ENCODE measurements at regions not wholly inside any gene's neighbourhood (a gene's known extent, or its start where the extent isn't known, plus 50 kb on each side); places are given as distances from the start of the nearest gene placed in this dataset.
A peak's percentile ranks its signal among the peaks of the same experiment; 100 is the strongest.

DNA sequence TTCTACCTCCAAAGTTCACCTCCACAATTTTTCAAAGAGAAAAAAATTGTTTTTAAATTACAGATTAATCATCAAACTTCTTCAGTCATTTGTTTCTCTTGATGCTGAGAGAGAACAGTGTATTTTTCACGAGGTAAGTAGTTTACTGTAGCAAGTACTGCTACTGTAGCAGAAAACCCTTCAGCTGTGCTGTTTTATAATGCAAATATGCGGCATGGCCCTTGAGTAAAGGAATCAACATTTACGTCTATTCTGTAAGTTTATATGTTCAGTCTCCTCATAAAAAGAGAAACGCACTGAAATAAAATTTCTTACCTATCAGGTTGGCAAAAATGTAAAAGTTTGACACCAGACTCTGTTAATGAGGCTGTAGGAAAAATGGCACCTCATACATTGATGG, 399.0 kb downstream of the NKX6-1 start:
- no peak for DNase-seq

DNA sequence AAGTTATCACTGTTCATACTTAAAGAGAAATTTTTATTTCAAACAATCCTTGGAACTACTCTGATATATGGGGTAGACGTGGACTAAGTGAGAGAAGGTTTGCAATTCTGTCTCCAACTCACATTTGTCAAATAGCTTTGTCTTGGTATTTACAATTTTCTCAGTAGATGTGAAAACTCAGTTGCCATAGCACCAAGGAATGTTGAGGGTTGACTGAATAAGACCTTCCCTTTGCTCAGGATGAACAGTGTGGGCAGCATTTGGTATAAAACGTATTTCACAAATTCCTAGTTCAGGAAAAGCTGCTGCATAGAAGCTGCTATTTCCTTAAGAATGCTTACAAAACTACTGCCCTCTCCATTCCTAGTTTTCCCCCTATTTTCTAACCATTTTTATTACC, 399.5 kb downstream of the NKX6-1 start:
- no peak for DNase-seq

DNA sequence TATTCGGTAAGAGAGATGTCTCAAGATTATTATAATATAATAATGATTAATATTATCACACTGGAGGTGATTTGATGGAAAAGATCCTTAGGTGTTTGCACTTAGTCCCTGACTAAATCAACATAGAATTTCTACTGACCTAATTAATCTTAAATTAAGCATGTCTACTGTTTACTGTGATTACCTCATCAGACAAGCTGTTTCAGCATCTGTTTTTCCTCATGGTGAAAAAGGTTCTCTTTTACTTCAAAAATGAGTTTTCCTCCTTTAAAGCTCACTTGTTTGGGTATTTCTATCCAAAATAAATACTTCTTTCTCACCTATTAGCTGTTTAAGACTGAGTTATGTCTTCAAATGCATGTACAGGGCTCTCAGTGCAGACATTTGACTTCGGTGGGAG, 407.8 kb downstream of the NKX6-1 start:
- no peak for DNase-seq

DNA sequence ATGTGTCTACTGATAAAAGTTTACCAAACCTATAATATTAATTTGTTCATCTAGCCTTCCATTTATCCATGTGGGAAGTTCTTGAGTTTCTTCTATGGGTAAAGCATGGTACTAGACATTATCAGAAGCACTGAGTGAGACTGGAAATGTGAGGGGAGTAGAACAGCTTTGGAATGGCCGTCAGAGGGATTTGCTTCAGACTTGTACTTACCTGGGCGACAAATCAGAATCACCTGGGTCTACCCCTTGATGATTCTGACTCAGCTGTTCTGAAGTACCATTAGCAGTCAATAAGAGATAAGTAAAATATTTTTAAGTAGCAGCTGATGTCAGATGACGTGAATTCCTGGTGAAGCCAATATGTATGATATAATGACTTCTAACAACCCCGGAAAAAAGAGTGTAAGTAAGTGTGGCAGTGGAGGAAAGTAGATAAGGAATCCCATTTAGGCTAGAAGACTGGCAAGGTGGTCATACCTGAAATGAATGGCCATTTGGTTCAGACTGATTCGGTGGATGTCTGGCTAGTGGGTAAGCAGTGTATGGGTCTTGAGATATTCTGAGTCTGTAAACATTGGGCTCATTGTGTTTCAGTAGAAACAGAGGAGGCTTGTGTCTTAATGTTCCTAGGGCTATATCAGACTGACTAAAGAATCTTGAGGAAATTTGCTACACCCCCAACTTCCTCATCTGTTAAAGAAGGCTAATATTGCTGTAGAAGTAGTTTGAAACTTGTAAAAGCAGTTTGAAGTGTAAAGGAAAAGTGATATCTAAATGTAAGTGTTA, 409.2 kb downstream of the NKX6-1 start:
- DNase-seq: no peak

DNA sequence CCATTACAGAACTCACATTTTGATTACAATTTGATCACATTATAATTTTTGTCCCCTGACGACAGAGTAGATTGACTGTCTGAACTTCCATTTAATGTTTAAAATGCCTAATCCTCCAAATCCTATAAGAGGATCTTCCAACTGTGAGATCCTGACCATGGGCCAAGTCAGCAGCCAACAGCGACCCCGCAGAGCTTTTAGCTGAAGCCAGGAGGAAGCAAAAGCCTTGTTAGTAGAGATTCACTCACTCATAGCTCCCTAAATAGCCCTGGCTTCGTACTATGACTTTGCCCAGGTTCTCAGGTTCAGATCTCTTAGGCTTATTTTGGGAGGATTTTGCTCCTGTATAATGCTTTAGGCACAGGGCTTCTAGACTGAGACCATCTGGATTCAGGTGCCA, 413.1 kb downstream of the NKX6-1 start:
- no peak for DNase-seq

DNA sequence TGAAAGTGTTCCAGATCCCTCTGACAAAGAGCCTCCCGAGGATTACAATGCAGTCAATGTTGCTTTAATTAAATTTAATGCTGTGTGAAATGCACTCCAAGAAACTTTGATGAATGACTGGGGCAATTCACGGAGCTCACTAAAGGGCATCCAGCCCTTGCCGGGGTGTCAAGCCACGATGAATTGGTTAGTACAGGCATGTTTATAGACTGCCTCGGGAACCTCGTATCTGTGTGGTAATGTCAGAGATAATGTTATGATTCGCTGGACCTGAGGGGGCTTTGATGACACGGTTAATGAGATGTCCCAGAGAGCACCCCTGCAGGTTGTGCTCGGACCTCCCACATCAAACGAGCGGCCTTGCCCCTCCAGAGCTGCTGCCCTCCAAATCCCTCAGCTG, 428.8 kb downstream of the NKX6-1 start:
- peak; percentile 53 for DNase-seq

DNA sequence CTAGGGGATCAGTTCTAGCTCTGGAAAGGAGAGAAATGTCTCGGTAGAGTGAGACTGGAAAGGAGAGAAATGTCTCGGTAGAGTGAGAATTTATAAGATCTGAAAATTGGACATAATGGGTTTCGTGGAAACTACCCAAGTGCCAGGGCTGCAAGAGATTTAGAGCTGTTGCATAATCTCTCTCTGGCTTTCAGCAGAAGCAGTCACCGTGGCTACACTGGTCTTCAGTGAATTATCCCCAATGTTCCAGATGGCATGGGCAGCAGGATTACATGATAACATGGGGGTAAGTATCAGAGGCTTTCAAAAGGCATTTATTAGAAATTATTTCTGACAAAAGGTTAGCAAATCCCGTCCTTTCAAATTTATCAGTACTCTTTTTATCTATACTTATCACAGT, 435.5 kb downstream of the NKX6-1 start:
- DNase-seq: no peak

DNA sequence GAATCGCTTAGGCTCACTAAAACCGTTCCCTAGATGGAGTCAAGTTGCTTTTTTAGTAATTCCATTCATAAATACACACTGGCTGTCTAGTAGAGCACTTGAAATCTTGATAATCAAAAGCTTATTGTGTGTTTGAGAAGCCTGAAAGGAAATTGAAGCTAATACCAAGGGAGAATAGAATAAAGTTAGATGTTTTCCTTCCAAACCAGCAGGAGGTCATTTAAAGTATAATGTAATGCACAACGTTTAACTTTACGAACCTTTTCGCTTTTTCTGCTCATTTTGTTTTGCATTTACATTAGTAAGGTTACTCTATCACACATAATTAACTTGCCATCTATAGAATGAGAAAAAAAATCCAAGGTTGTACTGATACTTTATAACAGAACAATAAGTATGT, 440.9 kb downstream of the NKX6-1 start:
- DNase-seq: no peak

DNA sequence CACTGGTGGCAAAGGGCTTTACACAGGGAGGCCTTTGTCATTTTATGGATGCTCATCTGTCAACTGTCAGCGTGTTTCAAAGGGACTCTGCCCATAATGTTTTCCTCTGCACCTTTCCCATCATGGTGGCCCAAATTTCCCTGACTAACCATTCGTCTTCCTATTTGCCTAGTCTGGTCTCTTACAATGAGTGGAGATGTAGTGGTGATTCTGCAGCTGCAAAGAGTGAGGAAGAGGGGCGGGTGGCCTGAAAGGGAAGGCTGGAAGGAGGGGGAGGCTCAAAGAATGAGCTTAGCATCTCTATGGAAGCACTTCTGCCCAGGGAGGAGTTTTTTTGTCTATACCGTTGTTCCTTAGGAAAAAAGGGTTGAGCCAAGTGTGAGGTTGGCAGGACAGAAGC, 447.5 kb downstream of the NKX6-1 start:
- no peak for DNase-seq

DNA sequence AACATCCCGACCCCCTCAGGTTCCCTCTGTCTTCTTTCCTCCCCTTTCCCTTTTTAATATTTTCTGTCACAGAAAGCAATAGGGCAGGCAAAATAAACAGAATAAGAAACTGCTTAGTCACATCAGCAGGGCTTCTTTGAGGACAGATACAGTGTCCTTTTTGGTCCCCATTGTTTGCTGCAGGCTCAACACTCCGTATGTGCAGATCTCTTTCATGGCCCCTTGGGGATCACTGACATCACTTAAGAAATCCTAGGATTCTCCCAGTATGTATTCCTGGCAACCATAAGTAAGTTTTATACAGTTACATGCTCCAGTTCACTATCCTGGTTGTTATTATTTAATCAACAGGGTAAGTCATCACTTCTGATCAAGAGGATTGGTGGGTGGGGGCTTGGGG, 448.0 kb downstream of the NKX6-1 start:
- DNase-seq: no peak

DNA sequence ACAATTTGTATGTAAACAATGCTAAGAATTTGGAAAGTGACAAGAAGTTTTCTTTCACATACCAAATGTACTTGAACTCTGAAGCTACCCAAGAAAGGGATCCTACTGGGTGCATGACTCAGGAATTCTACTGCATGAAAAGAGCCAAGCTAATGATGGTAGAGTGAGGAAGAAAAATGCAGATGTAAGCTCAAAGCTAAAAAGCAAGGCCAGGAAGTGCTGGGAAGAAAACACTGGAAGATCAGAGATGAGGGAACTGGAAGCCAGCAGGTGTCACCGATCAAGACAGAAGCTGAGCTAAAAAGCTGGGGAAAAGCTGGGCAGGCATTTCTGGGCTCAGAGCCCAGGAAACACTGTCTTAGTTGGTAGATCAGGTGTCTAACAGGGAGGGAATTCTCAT, 449.1 kb downstream of the NKX6-1 start:
- DNase-seq: no peak

DNA sequence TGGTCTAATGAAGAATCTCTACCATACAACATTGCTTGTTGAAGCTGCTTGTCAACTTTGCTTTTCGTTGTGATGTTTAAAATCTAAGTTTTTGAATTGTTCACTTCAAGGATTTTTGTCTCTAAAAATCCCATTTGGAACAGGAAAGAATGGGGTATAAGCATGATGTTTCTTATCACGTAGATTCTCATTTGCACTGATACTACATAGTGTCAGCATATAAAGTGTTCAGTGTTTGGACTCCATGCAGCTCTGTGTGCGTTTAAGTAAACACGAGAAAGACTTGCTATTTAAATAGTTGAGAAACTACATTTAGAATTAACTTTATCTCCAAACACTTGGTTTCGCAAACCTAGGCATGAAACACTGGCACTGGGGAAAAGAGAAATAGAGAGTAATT, 452.5 kb downstream of the NKX6-1 start:
- DNase-seq: no peak

DNA sequence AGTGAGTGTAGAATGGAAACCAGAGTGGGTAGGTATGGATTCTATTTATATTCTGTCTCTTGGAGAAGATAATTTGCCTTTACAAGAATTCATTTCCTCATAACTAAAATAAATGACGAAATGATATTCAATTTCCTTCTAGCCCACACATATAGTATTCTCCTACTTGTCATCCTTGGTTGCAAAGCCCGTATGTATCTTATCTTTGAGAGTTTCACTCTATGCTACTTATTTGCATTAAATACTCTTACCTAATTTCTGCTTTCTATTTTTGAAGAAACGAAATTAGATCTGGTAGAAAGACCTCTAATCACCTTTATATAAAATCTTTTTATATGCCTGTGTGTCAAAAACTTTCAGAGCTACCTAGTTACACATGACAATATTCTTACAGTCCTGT, 457.7 kb downstream of the NKX6-1 start:
- DNase-seq: no peak

DNA sequence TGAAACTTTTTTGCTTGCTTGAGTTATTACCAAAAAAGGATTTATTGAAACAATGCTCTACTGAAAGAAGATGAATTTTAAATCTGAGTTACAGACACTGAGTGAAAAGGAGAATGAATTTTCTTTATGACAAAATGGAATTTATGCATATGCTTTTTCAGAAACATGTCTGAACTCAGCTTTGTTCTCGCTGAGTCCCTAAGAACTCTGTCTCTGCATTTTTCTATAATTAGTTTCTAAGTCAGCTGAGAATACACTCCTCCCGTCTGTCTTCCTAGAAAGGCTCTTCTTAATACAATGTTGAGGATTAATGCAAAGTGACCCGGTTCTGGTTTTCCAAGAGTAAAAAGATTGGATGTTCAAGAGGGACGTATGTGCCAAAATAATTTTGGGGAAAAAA, 463.5 kb downstream of the NKX6-1 start:
- no peak for DNase-seq

DNA sequence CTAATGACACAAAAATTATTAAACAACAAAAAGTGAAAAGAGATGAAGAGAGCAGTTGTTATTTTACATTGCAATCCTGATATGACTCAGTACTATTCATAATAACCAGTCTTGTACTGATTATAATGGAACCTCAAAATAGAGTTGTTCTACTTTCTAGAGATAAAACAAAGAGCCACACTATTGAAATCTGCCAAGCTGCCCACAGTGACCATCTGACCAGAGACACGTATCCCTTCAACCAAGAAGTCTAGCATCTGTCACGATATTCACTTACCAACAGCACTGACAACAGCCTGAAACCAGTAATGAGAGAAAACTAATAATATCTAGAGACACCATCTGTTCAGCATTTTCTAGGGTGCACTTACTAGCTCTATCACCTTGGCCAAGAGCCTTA, 466.7 kb downstream of the NKX6-1 start:
- DNase-seq: no peak

DNA sequence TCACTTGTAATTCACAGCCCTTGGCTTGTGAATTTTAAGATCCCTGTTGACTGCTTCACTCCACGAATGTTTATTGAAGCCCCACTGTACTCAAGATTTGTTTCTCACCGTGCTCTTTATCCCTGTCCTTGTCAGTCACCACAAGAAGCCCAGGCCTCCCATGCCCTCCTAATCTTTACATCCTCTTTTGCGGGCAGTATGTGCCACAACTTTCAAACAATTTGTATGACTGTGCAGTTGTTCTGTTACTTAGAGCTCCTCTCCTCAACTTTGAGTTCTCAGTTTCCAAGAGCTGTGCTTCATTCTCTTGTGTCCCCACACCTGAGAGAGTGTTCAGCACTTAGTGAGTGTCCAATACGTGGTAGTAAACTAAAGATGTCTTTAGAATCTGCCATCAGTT, 467.7 kb downstream of the NKX6-1 start:
- DNase-seq: no peak

DNA sequence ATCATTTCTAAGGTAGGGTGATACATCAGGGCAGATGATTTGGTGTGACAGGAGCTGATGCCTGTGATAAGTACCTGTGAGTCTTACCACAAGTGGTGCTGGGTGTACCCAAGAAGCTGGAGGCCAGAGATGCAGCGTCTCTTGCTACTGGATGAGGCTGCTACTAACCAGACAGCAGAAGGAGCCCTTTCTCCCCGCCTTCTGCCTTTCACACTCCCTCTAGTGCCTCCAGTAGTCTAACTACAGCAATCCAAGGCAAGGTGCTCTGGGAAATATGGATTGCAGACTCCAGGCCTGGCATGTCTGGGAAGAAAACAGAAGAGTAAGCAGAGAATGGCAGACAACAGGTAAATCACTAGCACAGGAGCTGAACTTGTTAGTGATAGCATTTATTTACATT, 470.8 kb downstream of the NKX6-1 start:
- DNase-seq: no peak

DNA sequence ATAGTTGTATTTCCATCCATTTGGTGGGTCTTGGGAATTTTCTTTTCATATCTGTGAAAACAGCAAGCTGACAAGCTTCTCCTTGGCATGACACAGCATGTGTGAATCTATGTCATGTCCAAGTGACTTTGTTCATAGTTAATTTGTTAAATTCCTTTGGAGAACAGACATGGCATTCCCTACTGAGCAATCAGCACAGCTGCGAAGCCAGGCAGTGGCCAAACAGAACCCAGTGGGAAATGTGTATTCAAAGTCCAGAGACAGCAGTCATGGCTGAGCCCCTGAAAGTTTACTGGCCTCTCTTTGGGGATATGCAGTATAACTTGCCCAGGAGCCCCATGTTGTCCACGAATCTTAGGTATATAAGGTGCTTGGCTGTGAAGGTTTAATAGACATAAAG, 474.7 kb downstream of the NKX6-1 start:
- DNase-seq: peak; percentile 19

DNA sequence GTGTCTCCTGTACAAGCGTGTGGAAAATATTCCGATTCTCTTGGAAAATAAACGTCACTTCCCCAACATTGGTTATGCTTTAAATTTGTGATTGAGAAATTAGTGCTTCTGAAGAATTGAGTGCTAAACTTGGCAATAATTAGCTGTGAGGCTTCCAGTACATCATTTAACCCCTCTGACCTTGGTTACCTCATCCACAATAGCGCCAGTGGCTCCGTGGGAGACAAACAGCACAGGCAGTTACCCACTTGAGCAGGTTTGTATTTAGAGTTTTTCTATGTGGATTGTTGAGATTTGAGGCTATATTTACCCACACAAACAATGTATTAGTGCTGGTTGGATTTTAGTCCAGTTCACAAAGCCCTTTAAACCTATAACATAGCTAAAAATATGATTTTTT, 476.5 kb downstream of the NKX6-1 start:
- no peak for DNase-seq

DNA sequence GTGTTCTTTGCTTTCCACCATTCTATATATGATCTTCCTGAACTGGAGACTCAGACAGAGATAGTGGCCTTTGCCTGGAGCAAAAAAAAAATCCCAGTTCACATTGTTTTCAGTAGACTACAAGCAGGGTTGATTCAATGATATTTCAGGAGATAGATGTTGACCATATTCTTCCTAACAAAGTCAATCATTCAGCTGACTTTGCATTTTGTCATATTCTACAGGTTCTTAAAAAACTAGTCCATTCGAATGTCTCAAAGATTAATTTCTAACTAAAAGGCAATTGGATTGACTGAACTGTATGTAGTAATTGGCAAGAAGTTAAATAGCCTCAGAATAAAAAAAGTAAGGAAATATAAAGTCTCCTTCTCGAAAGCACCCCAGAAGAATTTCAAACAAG, 479.5 kb downstream of the NKX6-1 start:
- no peak for DNase-seq

DNA sequence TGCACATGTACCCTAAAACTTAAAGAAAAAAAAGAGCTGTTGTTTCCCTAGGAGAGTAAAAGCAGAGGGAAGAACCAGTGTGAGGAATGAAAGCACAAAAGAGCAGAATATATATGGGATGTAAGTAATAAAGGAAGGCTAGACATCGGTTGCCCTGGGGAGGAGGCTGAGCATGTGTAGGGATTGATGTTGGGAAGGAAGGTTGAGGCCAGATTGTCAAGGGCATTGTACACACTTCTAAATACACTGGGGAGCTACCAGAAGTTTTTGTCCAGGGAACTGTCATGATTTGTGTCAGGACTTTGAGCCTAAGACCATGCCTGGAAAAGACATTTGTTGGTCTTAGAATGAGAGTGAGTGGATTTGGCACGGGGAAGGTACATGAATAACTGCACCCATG, 467.1 kb downstream of the GPAT3 start:
- DNase-seq: no peak

DNA sequence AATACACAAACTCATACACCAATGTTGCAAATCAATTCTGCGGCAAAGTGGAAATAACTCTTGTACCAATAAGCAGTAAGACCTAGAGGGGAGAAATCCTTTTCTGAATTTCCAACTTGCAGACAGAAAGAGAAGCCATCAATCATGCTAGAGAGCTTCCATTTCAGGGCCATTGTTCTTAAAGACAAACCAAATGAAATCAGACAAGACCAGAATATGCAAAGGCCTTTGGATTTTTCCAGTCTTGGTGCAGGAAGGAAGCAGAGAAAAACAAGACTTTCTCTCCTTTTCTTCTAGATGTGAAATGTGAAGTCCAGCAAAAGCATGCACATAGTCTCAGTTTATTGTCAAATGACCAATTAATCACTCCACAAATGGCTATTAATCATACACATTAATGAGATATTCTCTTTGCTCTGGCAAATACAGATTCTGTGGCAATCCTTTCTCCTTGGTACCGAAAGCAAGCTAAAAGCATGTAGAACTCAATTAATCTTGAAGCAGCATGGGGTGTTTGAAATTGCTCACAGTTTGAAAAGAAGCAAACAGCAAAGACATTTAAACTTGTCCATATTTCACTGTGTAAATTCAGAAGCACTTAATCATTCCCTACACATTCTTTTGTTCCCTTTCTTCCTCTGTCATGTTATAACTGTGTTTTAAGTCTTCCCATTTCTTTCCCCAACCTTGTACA, 466.1 kb downstream of the GPAT3 start:
- DNase-seq: peak; percentile 10

DNA sequence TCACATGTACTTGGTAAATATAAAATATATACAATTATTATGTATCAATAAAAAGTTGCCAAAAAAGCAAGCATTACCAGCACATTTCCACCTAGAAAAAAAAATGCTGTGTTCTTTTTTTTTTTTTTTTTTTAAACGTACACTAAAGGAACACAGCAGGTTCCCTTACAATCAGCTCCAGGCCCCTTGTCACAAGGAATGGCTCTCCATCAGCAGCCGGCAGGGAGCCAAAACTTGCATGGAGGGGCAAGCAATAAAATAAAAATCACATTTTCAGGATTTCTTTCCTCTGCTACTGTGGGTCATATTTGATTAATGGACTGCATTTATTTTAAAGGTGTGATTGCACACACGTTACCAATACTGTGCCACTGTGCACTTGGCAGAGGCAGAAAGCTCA, 460.3 kb downstream of the GPAT3 start:
- no peak for DNase-seq

DNA sequence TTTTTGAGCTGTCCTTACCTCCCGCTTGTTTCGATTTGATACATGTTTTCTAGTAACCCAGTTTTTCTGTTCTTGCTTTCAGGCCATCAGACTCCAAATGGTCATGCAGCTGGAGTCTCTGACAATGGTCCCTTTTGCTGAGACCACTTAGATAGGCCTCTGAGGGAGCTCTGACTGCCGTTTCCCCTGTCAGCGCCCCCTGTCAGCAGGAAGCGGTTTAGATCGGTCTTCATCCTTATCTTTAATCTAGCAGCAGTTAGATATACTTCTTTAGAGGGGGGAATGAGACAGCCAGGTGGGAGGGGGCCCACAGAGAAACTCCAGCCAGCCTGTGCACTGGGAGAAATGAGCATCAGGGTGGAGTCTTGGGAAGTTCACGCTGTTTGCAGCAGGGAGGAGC, 457.9 kb downstream of the GPAT3 start:
- DNase-seq: no peak

DNA sequence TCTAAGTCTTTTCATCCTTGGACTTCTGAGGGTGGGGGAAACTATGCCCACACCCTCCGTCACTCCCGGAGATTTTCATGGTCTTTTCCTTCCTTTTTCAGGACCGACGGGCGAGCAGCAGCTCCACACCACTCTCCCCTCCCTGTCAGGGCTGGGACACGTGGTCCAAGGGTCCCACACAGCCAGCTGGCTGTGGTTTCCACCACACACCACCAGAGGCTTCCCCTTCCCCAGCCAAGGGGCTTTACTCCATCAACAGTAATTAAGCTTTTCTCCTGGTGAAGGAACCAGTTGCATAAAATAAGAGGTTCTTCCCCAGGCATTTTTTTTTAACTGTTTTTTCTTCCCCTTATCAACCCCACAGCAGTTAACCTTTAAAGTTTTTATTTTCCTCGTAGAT, 453.9 kb downstream of the GPAT3 start:
- DNase-seq: no peak

All from retina (tissue), 1 donor.